PC-9 (cell line): ENCODE measurements at regions not wholly inside any gene's neighbourhood (a gene's known extent, or its start where the extent isn't known, plus 50 kb on each side); places are given as distances from the start of the nearest gene placed in this dataset.

Experiments used
- BruUV-seq: library from RNA; stranded (reverse); fragments of 400-500 nt; replicated peaks from 2 replicates; lab custom pipeline; 2021; lab: Mats Ljungman, UMichigan
- CTCF ChIA-PET: fragments of 300-600 bp; sonication (Branson Sonifier 250); formaldehyde crosslinking; loops from one replicate; lab custom pipeline; 2022; ENCODE audit warnings: antibody characterized with exemption; lab: Charles Lee
- POLR2A ChIA-PET: fragments of 300-600 bp; sonication (Branson Sonifier 250); formaldehyde crosslinking; loops from one replicate; lab custom pipeline; 2022; ENCODE audit warnings: antibody characterized with exemption; ENCODE audit not compliant: unreplicated experiment; lab: Charles Lee
- DNase-seq, 2 experiments: peaks; one replicate each; pipeline versions ENCODE4 v3.0.0 to v3.0.0-alpha.2; 2015 to 2022; ENCODE audit warnings: mixed read lengths in 1 of 2
- H2AFZ ChIP-seq: fragments of 200-600 bp; sonication (generic); 2 replicates; pipeline ENCODE4 v1.8.1; 2017; ENCODE audit warnings: antibody characterized with exemption
- H3F3A ChIP-seq: fragments of 200-600 bp; sonication (generic); 2 replicates; pipeline ENCODE4 v1.8.1; 2017; ENCODE audit warnings: antibody characterized with exemption, mild to moderate bottlenecking, low read depth; ENCODE audit not compliant: insufficient read depth
- H3K27ac ChIP-seq: fragments of 200-600 bp; sonication (generic); 2 replicates; pipeline ENCODE4 v1.6.1; 2016; ENCODE audit warnings: mixed run types
- H3K27me3 ChIP-seq: fragments of 200-600 bp; sonication (generic); 2 replicates; pipeline ENCODE4 v1.6.1; 2016; ENCODE audit warnings: low read depth, mixed run types; ENCODE audit not compliant: insufficient read depth
- H3K36me3 ChIP-seq: fragments of 200-600 bp; sonication (generic); 2 replicates; pipeline ENCODE4 v1.6.1; 2016; ENCODE audit warnings: low read depth, mixed run types
- H3K4me1 ChIP-seq: fragments of 200-600 bp; sonication (generic); replicated peaks from 2 replicates; pipeline ENCODE4 v1.6.1; 2016; ENCODE audit warnings: mixed run types; ENCODE audit not compliant: insufficient read depth
- H3K4me2 ChIP-seq: fragments of 200-600 bp; sonication (generic); 2 replicates; pipeline ENCODE4 v1.6.1; 2017; ENCODE audit warnings: mixed run types
- H3K4me3 ChIP-seq: fragments of 200-600 bp; sonication (generic); 2 replicates; pipeline ENCODE4 v1.6.1; 2016; ENCODE audit warnings: mixed run types
- H3K79me2 ChIP-seq: fragments of 200-600 bp; sonication (generic); 2 replicates; pipeline ENCODE4 v1.6.1; 2017; ENCODE audit warnings: low read depth, mixed run types
- H3K9me2 ChIP-seq: fragments of 200-600 bp; sonication (generic); 2 replicates; pipeline ENCODE4 v1.8.1; 2017; ENCODE audit warnings: mild to moderate bottlenecking; ENCODE audit not compliant: insufficient read depth
- H3K9me3 ChIP-seq: fragments of 200-600 bp; sonication (generic); 2 replicates; pipeline ENCODE4 v1.8.1; 2016; ENCODE audit warnings: low read depth; ENCODE audit not compliant: insufficient read depth
- H4K20me1 ChIP-seq: fragments of 200-600 bp; sonication (generic); 2 replicates; pipeline ENCODE4 v1.8.1; 2017; ENCODE audit not compliant: insufficient read depth
- CTCF ChIP-seq: fragments of 200-600 bp; sonication (generic); conservative IDR thresholded peaks from 2 replicates; pipeline ENCODE4 v1.6.1; 2017; ENCODE audit warnings: mixed run types, antibody characterized with exemption, mild to moderate bottlenecking, moderate library complexity
- EZH2 ChIP-seq: fragments of 200-600 bp; sonication (generic); IDR thresholded peaks from 2 replicates; pipeline ENCODE4 v1.8.0; 2017; ENCODE audit warnings: antibody characterized with exemption, low read depth
- intact Hi-C: fragments of 100-400 bp; cut with micrococcal nuclease; formaldehyde crosslinking; loops from one replicate; pipeline ENCODE4 v1.10.0; 2022; ENCODE audit not compliant: unreplicated experiment

GRCh38 chr3:181313335-181313734, 323.8 kb upstream of the DNAJC19 start:
- H3K4me1 ChIP-seq, result no peaks in the 10 kb centered on the region
- intact Hi-C loops, result no loop called here
- no peaks in the 10 kb centered on the region for H3K79me2 ChIP-seq
- DNase-seq, result no peak
- no peaks in the 10 kb centered on the region for H4K20me1 ChIP-seq
- no peak overlapping the region for H2AFZ ChIP-seq
- no peak overlapping the region for H3K27ac ChIP-seq
- H3K36me3 ChIP-seq, result no peaks in the 10 kb centered on the region
- H3F3A ChIP-seq, result no peaks in the 10 kb centered on the region
- ChIA-PET POLR2A (no interaction called here), CTCF (no interaction called here)
- no peak overlapping the region for H3K4me2 ChIP-seq
- H3K27me3 ChIP-seq, result 0 out of 2 replicates have a peak, but pooled peaks cover 10% of the 10 kb centered on the region
- H3K9me2 ChIP-seq, result no peaks in the 10 kb centered on the region
- H3K4me3 ChIP-seq, result no peak overlapping the region
- TF ChIP-seq CTCF (no peak), EZH2 (no peak)
- no peaks in the 10 kb centered on the region for H3K9me3 ChIP-seq
- BruUV-seq, result no TSS peak

GRCh38 chr3:181311186-181311585, 321.6 kb upstream of the DNAJC19 start:
- Histone ChIP-seq H3K9me3 (no peaks in the 10 kb centered on the region), H3K79me2 (no peaks in the 10 kb centered on the region), H3K27me3 (0 out of 2 replicates have a peak, but pooled peaks cover 10% of the 10 kb centered on the region), H3K9me2 (no peaks in the 10 kb centered on the region), H3K27ac (no peak overlapping the region), H3K36me3 (no peaks in the 10 kb centered on the region), H3K4me1 (no peaks in the 10 kb centered on the region), H3K4me3 (no peak overlapping the region), H2AFZ (no peak overlapping the region), H3F3A (no peaks in the 10 kb centered on the region), H4K20me1 (no peaks in the 10 kb centered on the region), H3K4me2 (no peak overlapping the region)
- POLR2A ChIA-PET, result no interaction called here
- BruUV-seq, result no TSS peak
- TF ChIP-seq EZH2, result no peak
- no peak for TF ChIP-seq CTCF
- CTCF ChIA-PET, result no interaction called here
- DNase-seq, result no peak
- intact Hi-C loops, result no loop called here

GRCh38 chr3:181302960-181303359, 313.4 kb upstream of the DNAJC19 start:
- Histone ChIP-seq H3K9me3 (no peaks in the 10 kb centered on the region), H3F3A (no peaks in the 10 kb centered on the region), H3K9me2 (no peaks in the 10 kb centered on the region), H3K4me3 (no peak overlapping the region), H3K27ac (no peak overlapping the region), H2AFZ (no peak overlapping the region), H3K4me1 (no peaks in the 10 kb centered on the region), H4K20me1 (no peaks in the 10 kb centered on the region), H3K79me2 (no peaks in the 10 kb centered on the region), H3K4me2 (no peak overlapping the region), H3K36me3 (no peaks in the 10 kb centered on the region), H3K27me3 (peaks cover 26% of the 10 kb centered on the region)
- POLR2A ChIA-PET, result no interaction called here
- intact Hi-C loops, result no loop called here
- no TSS peak for BruUV-seq
- TF ChIP-seq EZH2 (no peak), CTCF (no peak)
- no peak for DNase-seq
- CTCF ChIA-PET, result no interaction called here
